Stimulated activated naive CD8-positive, alpha-beta T cell treated with anti-CD3 and anti-CD28 coated beads, Interleukin-15, Interleukin-2, amounts not matched to agents 100 U/mL and 50 U/mL, for 24 hours (primary cell): ENCODE measurements at regions not wholly inside any gene's neighbourhood (a gene's known extent, or its start where the extent isn't known, plus 50 kb on each side); places are given as distances from the start of the nearest gene placed in this dataset.

Experiments
- ATAC-seq: fragments of 150-1000 bp; cut with Tn5 transposase; one replicate; pipeline ENCODE4 v1.10.0; 2021
- DNase-seq: peaks from one replicate; pipeline ENCODE4 v3.0.0; 2021

GRCh38 chr1:221308534-221309511 is 429.6 kb downstream of the HLX start:
- no peak for ATAC-seq
- no peak for DNase-seq

GRCh38 chr1:221309723-221310122 is 430.5 kb downstream of the HLX start:
- no peak for ATAC-seq
- DNase-seq: no peak

GRCh38 chr1:221310180-221310579 is 430.9 kb downstream of the HLX start:
- ATAC-seq (no peak), DNase-seq (no peak)

- no peak for DNase-seq
- ATAC-seq: no peak
Measured at GRCh38 chr1:221315330-221315729, 426.6 kb downstream of the DUSP10 start.

- DNase-seq: no peak
- ATAC-seq: no peak
Measured at GRCh38 chr1:221316491-221317056, 425.3 kb downstream of the DUSP10 start.

GRCh38 chr1:221317537-221317936 is 424.4 kb downstream of the DUSP10 start:
- DNase-seq: no peak
- ATAC-seq: no peak

- no peak for ATAC-seq
- no peak for DNase-seq
Measured at GRCh38 chr1:221327954-221328353, 413.9 kb downstream of the DUSP10 start.

GRCh38 chr1:221328371-221328770 is 413.5 kb downstream of the DUSP10 start:
- ATAC-seq (no peak), DNase-seq (no peak)

- DNase-seq: no peak
- no peak for ATAC-seq
Measured at GRCh38 chr1:221331273-221332183, 410.4 kb downstream of the DUSP10 start.

GRCh38 chr1:221334062-221334461 is 407.8 kb downstream of the DUSP10 start:
- ATAC-seq: no peak
- DNase-seq: no peak

- ATAC-seq (no peak), DNase-seq (no peak)
Measured at GRCh38 chr1:221335161-221336101, 406.5 kb downstream of the DUSP10 start.

GRCh38 chr1:221336126-221336525 is 405.8 kb downstream of the DUSP10 start:
- ATAC-seq (no peak), DNase-seq (no peak)

GRCh38 chr1:221337106-221337505 is 404.8 kb downstream of the DUSP10 start:
- DNase-seq (no peak), ATAC-seq (no peak)

GRCh38 chr1:221343136-221343535 is 398.8 kb downstream of the DUSP10 start:
- DNase-seq: no peak

GRCh38 chr1:221343607-221344006 is 398.3 kb downstream of the DUSP10 start:
- ATAC-seq: no peak

More at GRCh38 chr1:221343136-221343535, 398.8 kb downstream of the DUSP10 start:
- ATAC-seq: no peak

GRCh38 chr1:221344693-221345092 is 397.2 kb downstream of the DUSP10 start:
- no peak for DNase-seq

More at GRCh38 chr1:221343607-221344006, 398.3 kb downstream of the DUSP10 start:
- DNase-seq: no peak

GRCh38 chr1:221347706-221348105 is 394.2 kb downstream of the DUSP10 start:
- DNase-seq (no peak), ATAC-seq (no peak)

More at GRCh38 chr1:221344693-221345092, 397.2 kb downstream of the DUSP10 start:
- ATAC-seq: no peak

GRCh38 chr1:221350091-221350490 is 391.8 kb downstream of the DUSP10 start:
- DNase-seq: no peak
- no peak for ATAC-seq

GRCh38 chr1:221356693-221357092 is 385.2 kb downstream of the DUSP10 start:
- no peak for ATAC-seq

GRCh38 chr1:221363039-221363438 is 378.9 kb downstream of the DUSP10 start:
- ATAC-seq: no peak
- DNase-seq: no peak

More at GRCh38 chr1:221356693-221357092, 385.2 kb downstream of the DUSP10 start:
- DNase-seq: no peak

- ATAC-seq (no peak), DNase-seq (no peak)
Measured at GRCh38 chr1:221366495-221367110, 375.3 kb downstream of the DUSP10 start.
